Muscle of back (tissue), 3 donors: ENCODE measurements at regions not wholly inside any gene's neighbourhood (a gene's known extent, or its start where the extent isn't known, plus 50 kb on each side); places are given as distances from the start of the nearest gene placed in this dataset.

Experiments
- DNase-seq, 3 donors: peaks; one replicate each; pipeline versions ENCODE4 v3.0.0 to v3.0.0-alpha.2; 2013

DNA sequence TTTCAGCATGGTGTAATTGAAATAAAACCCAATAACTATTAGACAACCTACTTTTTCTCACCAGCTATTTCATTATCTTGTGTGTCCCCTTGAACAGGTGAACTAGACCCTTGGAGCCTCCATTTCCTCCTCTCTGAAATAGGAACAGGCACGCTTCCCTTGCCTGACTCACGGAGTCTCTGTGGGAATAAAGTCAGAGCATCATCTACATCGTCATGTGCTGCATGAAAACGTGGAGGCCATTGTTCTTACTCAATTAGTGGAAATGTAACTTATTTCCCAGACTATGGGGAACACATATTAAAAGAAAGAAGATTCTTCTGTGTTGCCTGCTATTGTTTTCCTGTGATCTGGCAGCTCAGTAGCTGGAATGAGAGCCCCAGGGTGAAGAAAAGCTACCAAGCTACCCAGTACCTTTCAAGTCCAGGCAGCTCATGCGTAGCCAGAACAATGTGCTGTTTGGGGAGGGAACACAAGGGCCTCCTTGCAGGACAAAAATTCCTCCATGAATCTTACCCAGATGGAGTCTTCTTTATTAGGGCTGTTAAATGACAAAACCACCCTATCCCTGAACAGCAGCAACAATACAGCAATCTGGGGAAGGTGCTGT is 59.8 kb downstream of the SOX11 start:
- no peak for DNase-seq

DNA sequence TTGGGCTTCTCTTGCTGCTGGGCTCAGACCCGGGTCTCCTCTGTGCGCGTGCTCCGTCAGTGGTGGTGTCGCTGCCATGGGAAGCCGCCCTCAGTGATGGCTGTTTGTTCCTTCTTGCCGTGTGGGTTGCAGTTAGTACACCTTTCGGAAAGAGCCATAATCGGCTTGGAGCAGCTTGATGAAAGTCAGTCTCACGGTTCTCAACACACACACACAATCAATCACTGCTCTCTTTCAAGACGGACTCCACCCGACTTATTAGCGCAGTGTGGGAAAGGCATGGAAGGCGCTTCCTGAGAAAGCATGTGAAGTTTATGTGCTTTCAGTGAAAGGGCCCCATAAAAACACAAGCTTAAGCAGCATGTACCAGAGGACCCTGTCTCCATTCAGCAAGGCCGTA is 64.1 kb downstream of the SOX11 start:
- DNase-seq = no peak

DNA sequence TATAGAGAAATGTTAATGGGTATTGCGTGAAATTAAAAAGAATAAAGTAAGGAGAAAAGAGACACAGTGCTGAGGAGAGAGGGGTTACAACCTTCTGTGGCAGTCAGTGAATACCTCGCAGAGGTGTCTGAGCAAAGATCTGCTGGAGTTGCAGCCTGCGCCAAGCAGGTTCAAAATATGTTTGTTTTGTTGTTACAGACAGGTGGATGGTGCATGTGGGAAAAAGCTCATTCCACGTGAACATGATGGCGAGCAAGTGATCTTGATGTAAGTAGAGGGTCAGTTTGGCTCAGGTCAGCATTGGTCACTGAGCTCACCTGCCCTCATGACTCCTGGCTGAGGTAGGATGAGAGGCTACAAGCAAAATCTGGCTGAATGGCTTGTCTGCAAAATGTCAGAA is 66.2 kb downstream of the SOX11 start:
- no peak for DNase-seq

DNA sequence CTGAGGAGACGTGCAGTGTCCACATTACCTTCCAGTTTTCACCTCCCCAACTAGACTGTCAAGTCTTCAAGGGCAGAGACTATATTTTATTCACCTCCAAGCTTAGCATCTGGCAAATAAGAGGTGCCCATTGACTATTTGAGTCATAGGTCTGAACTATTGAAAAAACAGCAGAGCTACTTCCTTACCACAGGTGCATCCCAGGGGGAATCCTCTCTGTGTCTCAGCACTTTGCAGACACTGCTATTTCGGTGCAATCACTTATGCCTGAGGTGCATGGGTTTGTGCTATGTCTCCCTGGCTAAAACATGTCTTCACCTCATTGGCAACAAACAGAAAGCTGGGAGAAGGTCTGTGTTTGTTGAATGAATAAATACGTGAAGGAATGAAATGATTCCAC is 67.8 kb downstream of the SOX11 start:
- DNase-seq = no peak

DNA sequence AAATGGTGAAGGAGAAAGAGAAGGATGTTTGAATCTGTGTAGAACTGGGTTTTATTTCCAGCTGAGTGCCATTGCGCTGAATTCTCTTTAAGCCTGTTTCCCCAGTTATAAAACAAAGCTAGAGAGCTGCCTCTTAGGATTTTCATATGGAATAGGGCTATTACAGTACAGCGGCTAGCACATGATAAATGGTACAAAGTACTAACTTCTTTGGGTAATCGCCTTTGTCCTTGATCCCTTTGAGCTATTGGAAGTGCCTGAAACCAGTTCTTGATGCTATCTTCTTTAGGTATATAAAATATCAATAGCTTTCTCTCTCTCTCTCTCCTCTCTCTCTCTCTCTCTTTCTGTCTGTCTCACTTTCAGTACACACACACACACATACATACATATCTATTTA is 71.3 kb downstream of the SOX11 start:
- DNase-seq = no peak

DNA sequence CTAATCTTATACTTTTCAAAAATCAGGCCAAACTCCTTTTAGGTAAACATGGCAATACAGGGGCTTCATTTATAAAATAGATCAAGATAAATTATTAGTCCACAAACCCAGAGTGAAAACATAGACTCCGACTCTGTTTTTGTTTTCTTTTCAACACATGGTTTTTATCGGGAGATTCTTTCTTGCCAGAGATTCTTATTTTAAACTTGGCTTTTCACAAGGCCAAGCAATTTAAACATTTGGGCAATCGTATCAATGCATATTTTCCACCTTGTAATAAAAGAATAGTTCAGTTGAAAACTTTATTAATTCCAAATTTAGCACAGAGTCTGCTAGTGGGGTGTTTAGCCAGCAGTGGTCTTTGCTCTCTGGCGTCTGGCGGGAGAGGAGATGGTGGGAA is 71.9 kb downstream of the SOX11 start:
- DNase-seq = peak; percentile 22 to 67 (median 34)

DNA sequence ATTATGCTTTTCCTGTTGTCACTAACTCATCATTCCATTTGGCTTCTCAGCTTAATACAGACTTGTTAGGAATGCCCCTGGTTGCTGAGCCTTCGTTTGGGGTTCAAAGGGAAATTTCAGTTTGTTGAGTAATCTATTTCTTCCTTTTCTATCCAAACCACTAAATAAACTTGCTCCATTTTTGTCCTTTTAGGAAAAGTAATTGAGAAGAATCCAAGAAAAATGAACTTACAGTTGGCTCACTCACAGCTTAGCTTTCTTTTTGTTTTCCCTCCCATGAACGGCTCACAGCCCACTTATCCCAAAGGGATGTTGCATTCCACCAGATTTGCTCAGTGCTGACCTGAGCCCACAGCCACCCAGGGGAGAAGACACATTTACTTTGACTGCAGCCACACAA is 73.9 kb downstream of the SOX11 start:
- peak in 2 of 3 donors; percentile 65 to 93 for DNase-seq

DNA sequence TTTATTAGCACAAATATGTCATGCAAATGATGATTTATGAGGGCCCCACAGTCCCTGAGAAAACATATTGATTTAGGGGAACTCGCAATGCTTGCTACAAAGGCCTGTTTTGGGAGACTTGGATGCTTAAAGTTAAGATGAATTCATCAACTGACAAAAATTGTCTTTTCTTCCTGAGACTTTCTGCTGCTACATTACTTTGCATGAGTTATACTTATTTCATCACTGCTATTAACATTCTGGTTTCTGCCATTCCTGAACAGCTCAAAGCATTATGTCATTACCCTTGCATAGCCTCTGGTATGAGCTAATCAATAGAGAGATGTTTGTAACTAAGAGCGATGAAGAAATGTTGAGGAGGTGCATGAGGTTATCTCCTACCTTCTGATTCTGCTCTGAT is 74.4 kb downstream of the SOX11 start:
- peak in 1 of 3 donors; percentile 78 for DNase-seq

DNA sequence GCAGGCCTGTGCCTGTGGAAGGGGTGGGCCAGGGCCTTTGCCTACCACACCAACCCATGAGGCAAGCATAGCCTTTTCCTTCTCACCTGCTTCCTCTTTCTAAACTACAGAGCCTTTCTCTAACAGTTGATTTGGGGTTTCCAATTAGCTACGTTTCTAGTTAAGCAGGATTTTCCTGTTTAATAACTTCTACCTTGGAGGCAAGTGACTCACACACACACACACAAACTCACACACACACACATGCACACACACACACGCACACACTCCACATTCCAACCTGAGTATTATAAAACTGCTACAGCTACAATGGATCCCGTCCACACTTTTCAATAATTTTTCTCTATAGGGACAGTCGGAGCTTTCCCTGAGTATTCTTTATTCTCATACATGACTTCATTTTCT is 84.9 kb downstream of the SOX11 start:
- peak in 2 of 3 donors; percentile 18 to 52 for DNase-seq

DNA sequence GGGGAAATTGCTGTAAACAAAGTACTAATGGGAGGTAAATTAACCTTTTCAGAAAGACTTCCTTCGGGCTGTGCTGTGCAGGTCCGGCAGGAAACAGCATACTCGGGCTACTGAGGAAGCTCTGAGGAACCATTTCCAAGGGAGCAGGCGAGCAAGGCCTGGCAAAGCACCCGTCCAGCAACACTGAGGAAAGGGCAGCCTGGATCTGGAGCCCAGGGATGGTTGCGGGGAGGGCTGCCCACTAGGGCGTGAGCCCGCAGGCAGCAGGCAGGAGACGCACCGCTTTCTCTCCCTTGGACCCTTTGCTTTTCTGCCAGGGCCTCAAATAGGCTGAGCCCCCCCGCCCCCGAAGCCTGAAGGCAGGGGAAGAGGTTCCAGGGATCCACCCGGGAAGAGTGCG is 89.5 kb downstream of the SOX11 start:
- DNase-seq = no peak

DNA sequence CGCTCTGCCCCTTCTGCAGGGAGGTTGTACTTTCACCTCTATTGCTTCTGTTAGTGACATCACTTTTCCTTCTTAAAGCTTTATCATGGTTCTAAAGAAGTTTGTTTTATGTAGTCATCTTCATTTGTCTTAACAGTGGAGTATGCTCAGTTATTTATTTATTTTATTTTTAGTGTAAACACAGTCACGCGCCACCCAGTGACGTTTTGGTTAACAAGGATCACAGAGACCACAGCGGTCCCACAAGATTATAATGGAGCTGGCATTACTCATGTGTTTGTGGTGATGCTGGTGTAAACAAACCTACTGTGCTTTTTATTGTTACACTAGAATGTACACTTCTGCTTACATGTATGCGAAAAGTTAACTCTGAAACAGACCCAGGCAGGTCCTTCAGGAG is 89.9 kb downstream of the SOX11 start:
- DNase-seq = no peak

DNA sequence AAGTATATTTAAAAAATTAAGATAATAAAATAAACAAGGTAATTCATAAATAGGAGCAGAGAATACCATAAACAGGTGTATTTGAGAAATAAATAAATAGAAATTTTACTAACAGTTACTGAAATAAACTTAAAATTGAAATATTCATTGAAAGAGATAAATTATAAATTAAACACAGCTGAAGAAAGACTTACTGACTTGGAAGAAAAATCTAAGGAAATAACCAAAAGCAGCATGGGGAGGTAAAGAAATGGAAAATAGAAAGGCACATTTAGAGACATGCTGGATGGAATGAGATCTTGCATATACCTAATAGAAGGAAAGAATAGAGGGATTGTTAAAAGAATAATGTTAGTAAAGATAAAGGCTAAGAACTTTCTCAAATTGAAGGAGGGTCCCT is 96.3 kb downstream of the SOX11 start:
- DNase-seq = no peak

DNA sequence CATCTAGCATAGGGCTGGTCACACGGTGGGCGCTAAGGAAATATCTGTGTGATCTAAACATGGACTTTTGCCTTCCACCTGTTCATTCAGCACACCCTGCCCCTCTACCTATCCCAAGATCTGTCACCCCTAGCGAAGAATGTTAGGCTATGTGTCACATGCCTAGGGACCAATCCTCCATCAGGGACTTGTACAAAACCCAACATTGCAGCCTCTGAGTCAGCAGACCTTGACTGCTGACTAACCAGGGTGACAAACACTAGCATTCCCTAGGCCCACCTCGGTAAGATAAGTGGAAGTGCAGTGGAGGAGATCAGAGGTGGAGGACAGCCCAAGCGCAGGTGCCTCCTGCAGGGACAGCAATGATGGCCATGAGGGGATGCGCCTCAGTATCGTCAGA is 99.2 kb downstream of the SOX11 start:
- no peak for DNase-seq

DNA sequence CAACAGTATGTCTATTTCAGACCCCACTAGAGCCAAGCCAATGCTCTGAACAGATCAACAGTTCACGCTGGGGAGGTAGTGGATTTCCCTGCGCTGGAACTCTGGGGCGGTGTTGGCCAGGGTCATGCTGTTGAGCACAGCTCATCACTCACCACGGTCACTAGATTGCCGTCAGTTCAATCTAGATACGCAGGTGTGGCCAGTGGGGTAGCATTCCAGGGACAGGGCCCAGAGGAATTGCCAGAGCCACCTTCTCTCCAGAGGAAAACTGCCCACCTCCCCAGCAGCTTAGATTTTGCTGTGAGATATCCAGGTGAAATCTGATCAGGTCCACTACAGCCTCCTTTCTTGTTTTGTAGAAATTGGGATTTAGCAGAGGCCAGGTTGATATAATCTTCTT is 101.8 kb downstream of the SOX11 start:
- DNase-seq = no peak

DNA sequence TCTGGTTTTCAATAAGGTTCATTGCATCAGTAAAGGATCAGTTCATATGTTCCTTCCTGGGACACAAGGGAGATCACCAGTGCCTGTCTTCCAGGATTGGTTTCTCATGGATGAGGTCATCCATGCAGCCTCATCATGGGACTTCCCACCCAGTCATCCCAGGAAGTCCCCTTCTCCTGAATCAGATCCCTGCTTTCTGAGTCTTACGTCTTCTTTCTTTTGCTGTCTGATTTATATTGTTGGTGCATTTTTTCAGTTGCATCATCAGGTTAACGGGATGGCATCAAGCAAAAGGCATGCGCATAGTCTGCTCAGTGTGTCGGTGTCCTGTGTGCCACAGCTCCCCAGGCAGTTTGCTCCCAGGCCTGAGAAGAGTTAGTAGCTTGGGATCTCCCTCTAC is 105.9 kb downstream of the SOX11 start:
- DNase-seq = peak in 1 of 3 donors; percentile 36

DNA sequence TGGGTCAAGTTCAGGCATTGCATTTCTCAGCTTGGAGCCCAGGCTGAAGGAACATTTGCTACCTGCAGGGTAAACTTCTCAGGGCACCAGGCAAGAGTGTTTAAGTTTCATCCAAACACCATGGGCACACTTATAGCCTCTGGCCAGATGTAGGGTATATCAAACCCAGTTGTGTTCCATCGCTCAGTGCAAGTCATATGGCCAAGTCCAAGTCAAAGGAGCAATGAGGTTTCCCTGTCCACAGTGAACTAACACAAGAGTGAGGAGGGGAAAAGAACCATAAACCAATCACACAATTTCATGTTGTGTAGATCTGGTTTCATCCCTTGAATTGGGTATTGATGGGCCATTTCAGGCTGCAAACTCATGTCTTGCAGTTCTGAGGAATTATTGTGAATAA is 107.2 kb downstream of the SOX11 start:
- DNase-seq = no peak

DNA sequence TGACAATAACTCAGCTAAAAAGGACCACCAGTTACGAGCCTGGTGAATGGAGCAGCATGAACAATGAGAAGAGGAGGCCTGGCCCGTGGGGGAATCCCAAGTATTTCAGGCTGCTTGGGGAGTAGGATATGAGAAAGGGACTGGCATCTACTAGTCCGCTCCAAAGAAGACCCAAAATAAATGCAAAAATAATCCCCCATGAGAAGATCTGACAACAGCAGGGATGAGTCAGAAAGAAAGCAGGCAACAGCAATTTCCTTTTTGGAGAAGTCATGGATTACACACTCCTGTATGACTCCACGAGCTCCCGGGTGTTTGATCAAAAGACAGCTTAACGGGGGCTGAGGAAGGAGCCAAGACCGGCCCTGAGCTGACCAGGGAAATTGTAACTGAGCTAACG is 111.4 kb downstream of the SOX11 start:
- DNase-seq = peak in 1 of 3 donors; percentile 74

DNA sequence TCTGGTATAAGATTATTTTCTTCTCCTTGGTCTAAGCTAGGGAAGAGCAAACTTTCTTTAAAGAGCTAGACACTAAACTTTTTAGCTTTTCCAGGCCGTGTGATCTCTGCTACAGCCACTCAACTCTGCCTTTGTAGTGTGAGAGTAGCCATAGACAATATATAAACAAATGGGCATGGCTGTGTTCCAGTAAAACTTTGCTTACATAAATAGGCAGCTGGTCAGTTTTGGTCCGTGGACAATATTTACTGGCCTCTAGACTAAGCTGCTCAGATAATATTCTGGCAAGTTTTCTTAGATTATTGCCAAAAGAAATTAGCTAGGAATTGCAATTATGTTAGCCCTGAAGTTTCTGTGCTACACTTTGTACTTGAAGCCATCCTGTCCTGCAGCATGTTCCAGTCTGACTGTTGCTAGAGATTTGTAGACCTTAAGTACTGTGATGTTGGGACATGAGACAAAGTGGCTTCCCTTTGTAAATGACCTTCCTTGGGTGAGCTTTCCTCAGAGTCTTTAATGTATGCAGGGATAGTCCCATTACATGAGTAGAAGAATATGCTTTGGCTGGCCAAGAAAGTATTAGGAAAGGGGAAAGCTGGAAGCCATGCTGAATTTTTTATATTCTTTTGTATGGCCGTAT is 126.9 kb downstream of the SOX11 start:
- peak; percentile 27 to 64 (median 42) for DNase-seq

DNA sequence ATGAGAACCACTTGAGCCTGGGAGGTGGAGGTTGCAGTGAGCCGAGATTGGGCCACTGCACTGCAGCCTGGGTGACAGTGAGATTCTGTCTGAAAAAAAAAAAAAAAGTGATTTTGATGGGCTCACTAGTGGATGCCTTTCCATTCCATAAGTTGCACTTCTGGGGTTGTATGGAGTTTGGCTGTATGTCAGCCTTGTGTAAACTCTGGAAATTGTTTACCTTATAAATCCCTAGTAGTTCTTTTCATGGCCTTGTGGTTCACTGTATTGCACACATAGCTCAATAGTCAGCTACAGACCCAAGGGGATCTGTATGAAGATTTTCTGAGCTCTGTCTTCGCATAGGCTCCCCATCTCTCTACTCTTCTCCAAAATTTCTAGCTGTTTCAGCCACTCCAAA is 131.9 kb downstream of the SOX11 start:
- DNase-seq = no peak

DNA sequence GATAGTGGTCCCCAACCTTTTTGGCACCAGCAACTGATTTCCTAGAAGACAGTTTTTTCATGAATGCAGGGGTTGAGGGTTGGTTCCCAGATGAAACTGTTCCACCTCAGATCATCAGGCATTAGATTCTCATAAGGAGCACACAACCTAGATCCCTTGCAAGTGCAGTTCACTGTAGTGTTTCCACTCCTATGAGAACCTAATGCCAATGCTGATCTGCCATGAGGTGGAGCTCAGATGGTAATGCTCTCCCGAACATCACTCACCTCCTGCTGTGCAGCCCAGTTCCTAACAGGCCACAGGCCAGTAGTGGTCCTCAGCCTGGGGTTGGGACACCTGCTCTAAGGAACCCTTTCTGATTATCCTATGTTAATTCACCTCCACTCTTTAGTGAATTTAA is 133.5 kb downstream of the SOX11 start:
- DNase-seq = no peak

DNA sequence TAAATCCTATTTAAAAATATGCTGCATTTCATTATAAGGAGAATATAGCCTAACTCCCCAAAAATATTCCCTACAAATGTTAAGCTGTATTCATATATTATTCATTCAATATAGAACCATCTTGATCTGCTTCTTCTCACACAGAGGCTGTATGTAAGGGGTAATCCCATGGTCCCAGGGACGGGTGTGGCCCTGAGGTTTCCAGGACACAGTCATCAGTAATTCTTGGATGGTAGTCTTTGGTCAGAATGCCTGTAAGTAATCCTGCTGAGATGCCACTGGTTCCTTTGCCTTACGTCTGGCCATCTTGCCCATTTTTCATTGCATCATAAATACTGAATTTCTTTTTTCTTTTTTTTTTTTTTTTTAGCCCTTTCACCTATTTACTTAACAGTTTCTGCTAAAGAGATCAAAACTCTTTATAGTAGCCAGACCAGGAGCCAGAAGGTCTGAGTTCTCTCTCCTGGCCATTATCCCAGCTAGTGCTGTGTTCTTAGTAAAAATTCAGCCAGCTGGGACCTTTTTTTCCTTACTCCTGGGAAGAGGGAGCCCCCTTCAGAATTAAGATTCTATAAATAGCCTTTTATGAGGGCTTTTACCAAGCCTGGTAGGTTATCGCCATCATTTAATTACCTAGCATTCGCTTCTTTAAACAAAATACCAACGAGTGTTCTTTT is 134.9 kb downstream of the SOX11 start:
- DNase-seq = peak in 2 of 3 donors; percentile 27 to 50

DNA sequence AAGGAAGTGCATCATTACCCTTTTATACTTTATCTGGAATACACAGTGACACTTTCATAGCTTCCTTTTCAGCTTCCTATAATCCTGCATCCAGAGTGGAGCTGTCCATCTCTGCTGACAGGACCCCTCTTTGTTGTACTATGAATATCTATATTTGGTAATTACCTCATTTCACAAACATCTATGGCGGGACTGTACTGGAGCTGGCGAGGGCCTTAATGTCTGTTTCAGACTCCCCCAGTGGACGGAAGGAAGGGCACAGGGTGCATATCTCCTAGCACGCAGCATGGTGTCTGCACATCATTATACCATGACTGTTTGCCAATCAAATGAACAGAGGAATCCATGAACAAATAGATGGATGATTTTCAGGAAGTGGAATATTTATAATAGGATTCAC is 142.3 kb downstream of the SOX11 start:
- peak in 1 of 3 donors; percentile 30 for DNase-seq

DNA sequence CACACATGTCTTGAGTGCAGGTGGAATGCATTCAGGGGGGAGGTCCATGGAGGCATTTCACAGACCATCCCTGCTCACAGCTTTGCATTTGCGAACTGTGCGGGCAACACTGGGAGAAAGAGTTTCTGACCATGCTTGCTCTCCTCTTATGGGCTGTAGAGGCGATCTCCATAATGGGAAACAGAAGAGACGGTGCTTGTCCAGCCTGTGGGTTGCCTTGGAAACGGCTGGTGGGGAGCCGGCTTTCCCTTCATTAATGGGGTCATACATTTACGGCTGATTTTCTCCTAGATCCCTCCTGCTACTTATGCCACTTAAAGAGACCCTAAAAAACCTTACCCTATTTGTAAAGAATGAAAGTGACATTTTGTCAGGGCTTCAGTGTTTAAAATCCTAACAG is 147.4 kb downstream of the SOX11 start:
- peak in 1 of 3 donors; percentile 31 for DNase-seq

DNA sequence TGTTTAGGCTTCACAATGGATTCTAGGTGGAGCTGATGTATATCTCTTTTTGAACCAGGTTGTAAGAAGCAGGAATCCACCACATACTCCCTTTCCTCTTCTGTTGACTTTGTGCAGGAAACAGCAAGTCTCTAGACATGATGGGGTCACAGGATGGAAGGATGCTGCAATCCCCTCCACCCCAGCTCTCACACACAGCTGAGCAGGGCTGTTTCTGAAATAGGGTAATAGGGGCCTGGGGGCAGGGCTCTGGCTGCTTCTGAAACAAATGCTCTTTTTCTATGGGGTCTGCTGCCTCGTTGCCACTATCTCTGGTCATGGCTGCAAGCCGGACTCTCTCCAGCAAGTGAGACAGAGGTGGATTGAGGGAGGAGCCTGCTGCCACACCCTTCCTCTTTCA is 148.9 kb downstream of the SOX11 start:
- DNase-seq = no peak
